SK-N-MC (cell line): ENCODE measurements at regions not wholly inside any gene's neighbourhood (a gene's known extent, or its start where the extent isn't known, plus 50 kb on each side); places are given as distances from the start of the nearest gene placed in this dataset.

Source experiments
- EZH2 ChIP-seq: fragments of 200-600 bp; sonication (generic); IDR thresholded peaks from one replicate; pipeline ENCODE4 v1.6.1; 2017; ENCODE audit warnings: antibody characterized with exemption
- FOXP2 ChIP-seq: optimal IDR thresholded peaks from 2 replicates; pipeline ENCODE3; 2011; ENCODE audit warnings: mild to moderate bottlenecking, moderate library complexity; ENCODE audit not compliant: insufficient read depth; ENCODE audit errors: extremely low read length, control extremely low read depth
- POLR2AphosphoS5 ChIP-seq: IDR thresholded peaks from 2 replicates; pipeline ENCODE4 v1.6.1; 2012; ENCODE audit warnings: mild to moderate bottlenecking, low read depth, low read length, borderline replicate concordance

- TF ChIP-seq POLR2AphosphoS5 (no peak), EZH2 (no peak), FOXP2 (no peak)
Measured at GRCh38 chr21:28397040-28397439, 595.6 kb downstream of the LTN1 start.
